ENCODE measurements at regions not wholly inside any gene's neighbourhood (a gene's known extent, or its start where the extent isn't known, plus 50 kb on each side); places are given as distances from the start of the nearest gene placed in this dataset.
A peak's percentile ranks its signal among the peaks of the same experiment; 100 is the strongest.

- H3K4me3 ChIP-seq (ENCODE audit: control insufficient read depth, low read depth, low read length) = no peak overlapping the region
- no peak for DNase-seq (ENCODE audit: low read depth)
- TF ChIP-seq, protein P1, sequence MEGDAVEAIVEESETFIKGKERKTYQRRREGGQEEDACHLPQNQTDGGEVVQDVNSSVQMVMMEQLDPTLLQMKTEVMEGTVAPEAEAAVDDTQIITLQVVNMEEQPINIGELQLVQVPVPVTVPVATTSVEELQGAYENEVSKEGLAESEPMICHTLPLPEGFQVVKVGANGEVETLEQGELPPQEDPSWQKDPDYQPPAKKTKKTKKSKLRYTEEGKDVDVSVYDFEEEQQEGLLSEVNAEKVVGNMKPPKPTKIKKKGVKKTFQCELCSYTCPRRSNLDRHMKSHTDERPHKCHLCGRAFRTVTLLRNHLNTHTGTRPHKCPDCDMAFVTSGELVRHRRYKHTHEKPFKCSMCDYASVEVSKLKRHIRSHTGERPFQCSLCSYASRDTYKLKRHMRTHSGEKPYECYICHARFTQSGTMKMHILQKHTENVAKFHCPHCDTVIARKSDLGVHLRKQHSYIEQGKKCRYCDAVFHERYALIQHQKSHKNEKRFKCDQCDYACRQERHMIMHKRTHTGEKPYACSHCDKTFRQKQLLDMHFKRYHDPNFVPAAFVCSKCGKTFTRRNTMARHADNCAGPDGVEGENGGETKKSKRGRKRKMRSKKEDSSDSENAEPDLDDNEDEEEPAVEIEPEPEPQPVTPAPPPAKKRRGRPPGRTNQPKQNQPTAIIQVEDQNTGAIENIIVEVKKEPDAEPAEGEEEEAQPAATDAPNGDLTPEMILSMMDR (IDR thresholded peaks at IDR 0.05; ENCODE audit: control insufficient read depth, insufficient read depth, low read depth, low read length, missing control alignments) = no peak
Measured at GRCh38 chr18:28973324-28973723, 796.4 kb upstream of the CDH2 start.

DNA sequence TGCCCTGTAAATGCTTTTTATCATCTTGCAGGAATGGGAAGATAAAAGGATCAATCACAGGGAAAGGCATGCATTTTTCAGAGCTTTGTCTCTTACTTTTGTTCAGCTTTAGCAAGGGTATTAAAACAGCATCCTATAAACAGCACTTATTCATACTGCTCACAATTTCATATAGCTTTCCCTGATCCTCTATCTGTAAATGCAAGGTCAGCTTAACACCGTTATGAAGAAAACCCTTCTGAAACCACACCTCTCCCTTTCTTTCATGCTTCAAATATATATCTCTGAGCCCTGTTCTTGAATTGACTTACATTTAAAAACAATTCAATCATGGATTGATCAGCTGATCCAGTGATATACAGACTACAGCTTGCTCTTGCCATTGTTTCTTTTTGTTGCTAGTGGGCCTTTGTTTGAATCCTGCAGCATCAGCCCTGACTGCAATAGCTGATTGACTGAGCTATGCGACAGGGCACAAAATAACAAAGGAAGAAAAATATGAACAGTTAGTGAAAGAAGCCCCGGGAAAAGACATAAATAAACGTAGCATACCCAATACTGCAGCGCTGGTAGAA, 795.5 kb upstream of the CDH2 start:
- DNase-seq (ENCODE audit: low read depth) = no peak
- TF ChIP-seq, protein P1 (IDR thresholded peaks at IDR 0.05; ENCODE audit: control insufficient read depth, insufficient read depth, low read depth, low read length, missing control alignments) = no peak
- H3K4me3 ChIP-seq (ENCODE audit: control insufficient read depth, low read depth, low read length) = no peak overlapping the region

DNA sequence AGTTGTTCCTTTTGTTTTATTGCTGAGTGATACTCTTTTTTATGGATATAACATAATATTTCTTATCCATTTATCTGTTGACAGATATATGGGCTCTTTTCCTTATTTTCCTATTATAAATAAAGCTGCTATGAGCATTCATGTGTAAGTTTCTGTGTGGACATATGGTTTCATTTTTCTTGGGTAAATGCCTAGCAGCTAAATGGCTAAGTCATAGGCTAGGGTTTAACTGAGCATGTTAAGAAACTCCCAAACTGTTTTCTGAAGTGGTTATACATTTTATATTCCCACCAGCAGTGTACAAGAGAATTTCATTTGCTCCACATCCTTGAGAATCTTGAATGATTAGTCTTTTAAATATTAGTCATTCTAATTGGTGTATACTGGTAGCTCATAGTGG, 786.6 kb upstream of the CDH2 start:
- TF ChIP-seq, protein P1 (IDR thresholded peaks at IDR 0.05; ENCODE audit: control insufficient read depth, insufficient read depth, low read depth, low read length, missing control alignments) = no peak
- peak; percentile 45 for DNase-seq (ENCODE audit: low read depth)
- no peak overlapping the region for H3K4me3 ChIP-seq (ENCODE audit: control insufficient read depth, low read depth, low read length)

DNA sequence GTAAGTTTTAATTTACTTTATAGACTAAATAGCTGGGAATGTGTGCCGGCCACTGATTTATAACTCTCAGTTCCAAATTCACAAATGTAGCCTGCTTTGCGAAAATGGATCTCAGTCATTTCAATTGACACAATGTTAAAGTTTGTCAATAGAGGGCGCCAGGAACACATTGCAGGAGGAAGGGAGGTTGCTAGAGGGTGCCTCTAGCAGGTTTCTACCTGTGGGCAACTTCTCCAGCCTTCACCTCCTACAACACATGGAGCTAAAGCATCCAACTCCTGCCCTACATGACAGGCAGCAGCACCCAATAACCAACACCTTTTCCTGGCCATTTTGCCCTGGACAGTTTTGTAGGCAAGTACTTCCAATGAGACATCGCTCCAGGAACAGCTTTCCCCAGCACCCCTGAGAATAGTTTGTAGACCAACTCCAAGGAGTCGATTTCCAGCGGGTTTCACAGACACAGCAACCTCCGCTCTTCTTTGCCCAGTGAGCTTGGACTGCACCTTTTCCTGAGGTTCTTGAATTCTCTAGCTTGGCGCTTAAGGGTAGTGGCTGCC, 784.8 kb upstream of the CDH2 start:
- TF ChIP-seq, protein P1 (IDR thresholded peaks at IDR 0.05; ENCODE audit: control insufficient read depth, insufficient read depth, low read depth, low read length, missing control alignments) = peak; percentile 45
- DNase-seq (ENCODE audit: low read depth) = no peak
- H3K4me3 ChIP-seq (ENCODE audit: control insufficient read depth, low read depth, low read length) = no peak overlapping the region

- TF ChIP-seq, protein P1 (IDR thresholded peaks at IDR 0.05; ENCODE audit: control insufficient read depth, insufficient read depth, low read depth, low read length, missing control alignments) = no peak
- no peak overlapping the region for H3K4me3 ChIP-seq (ENCODE audit: control insufficient read depth, low read depth, low read length)
- DNase-seq (ENCODE audit: low read depth) = no peak
Measured at GRCh38 chr18:28960146-28960545, 783.2 kb upstream of the CDH2 start.

GRCh38 chr18:28952339-28952738, 775.4 kb upstream of the CDH2 start:
- TF ChIP-seq, protein P1 (IDR thresholded peaks at IDR 0.05; ENCODE audit: control insufficient read depth, insufficient read depth, low read depth, low read length, missing control alignments) = no peak
- DNase-seq (ENCODE audit: low read depth) = no peak
- no peak overlapping the region for H3K4me3 ChIP-seq (ENCODE audit: control insufficient read depth, low read depth, low read length)
